Neural progenitor cell (in vitro differentiated cells): ENCODE measurements at regions not wholly inside any gene's neighbourhood (a gene's known extent, or its start where the extent isn't known, plus 50 kb on each side); places are given as distances from the start of the nearest gene placed in this dataset.
"Not testable (repeated sequence)": the region's sequence is repeated elsewhere in the genome, so short reads cannot be mapped to it uniquely, and the experiment has no call there.

Experiments
- DNase-seq: peaks from one replicate; pipeline ENCODE4 v3.0.0-alpha.2; 2016; ENCODE audit warnings: low spot score
- H2AFZ ChIP-seq: fragments of 200-600 bp; sonication (generic); replicated peaks from 2 replicates; pipeline ENCODE4 v1.6.1; 2016; ENCODE audit warnings: antibody characterized with exemption
- H3F3A ChIP-seq: fragments of 200-600 bp; sonication (generic); 2 replicates; pipeline ENCODE4 v1.6.1; 2016; ENCODE audit warnings: antibody characterized with exemption, low read depth
- H3K27ac ChIP-seq: fragments of 200-600 bp; sonication (generic); 2 replicates; pipeline ENCODE4 v1.5.1; 2016; ENCODE audit warnings: mild to moderate bottlenecking
- H3K27me3 ChIP-seq: fragments of 200-600 bp; sonication (generic); 2 replicates; pipeline ENCODE4 v1.6.1; 2016; ENCODE audit warnings: mild to moderate bottlenecking, moderate library complexity
- H3K36me3 ChIP-seq: fragments of 200-600 bp; sonication (generic); 2 replicates; pipeline ENCODE4 v1.5.1; 2016
- H3K4me1 ChIP-seq: fragments of 200-600 bp; sonication (generic); 2 replicates; pipeline ENCODE4 v1.6.1; 2016; ENCODE audit warnings: mixed run types
- H3K4me2 ChIP-seq: fragments of 200-600 bp; sonication (generic); 2 replicates; pipeline ENCODE4 v1.6.1; 2016
- H3K4me3 ChIP-seq: fragments of 200-600 bp; sonication (generic); 2 replicates; pipeline ENCODE4 v1.5.1; 2016
- H3K79me2 ChIP-seq: fragments of 200-600 bp; sonication (generic); 2 replicates; pipeline ENCODE4 v1.6.1; 2016; ENCODE audit warnings: low read depth
- H3K9ac ChIP-seq: fragments of 200-600 bp; sonication (generic); 2 replicates; pipeline ENCODE4 v1.6.1; 2016
- H3K9me3 ChIP-seq: fragments of 200-600 bp; sonication (generic); 2 replicates; pipeline ENCODE4 v1.5.1; 2016; ENCODE audit warnings: low read depth
- H4K20me1 ChIP-seq: fragments of 200-600 bp; sonication (generic); 2 replicates; pipeline ENCODE4 v1.6.1; 2016; ENCODE audit warnings: low read depth
- H3K27ac Mint-ChIP-seq: 3 replicates; pipeline ENCODE4 v1.8.0; 2021; ENCODE audit warnings: mixed read lengths
- H3K27me3 Mint-ChIP-seq: 2 replicates; pipeline ENCODE4 v1.8.0; 2022; ENCODE audit warnings: low read depth, mild to moderate bottlenecking, inconsistent platforms, moderate library complexity, mixed read lengths; ENCODE audit not compliant: insufficient read depth
- H3K36me3 Mint-ChIP-seq: 3 replicates; pipeline ENCODE4 v1.8.0; 2021; ENCODE audit warnings: mixed read lengths
- H3K4me1 Mint-ChIP-seq: 3 replicates; pipeline ENCODE4 v1.8.0; 2021; ENCODE audit warnings: mixed read lengths
- H3K4me3 Mint-ChIP-seq: 3 replicates; pipeline ENCODE4 v1.8.0; 2021; ENCODE audit warnings: mild to moderate bottlenecking, moderate library complexity, mixed read lengths
- H3K9me3 Mint-ChIP-seq: 3 replicates; pipeline ENCODE4 v1.8.0; 2020; ENCODE audit warnings: mixed read lengths
- EZH2 ChIP-seq: fragments of 200-600 bp; sonication (generic); IDR thresholded peaks from 2 replicates; pipeline ENCODE4 v1.6.1; 2017; ENCODE audit warnings: antibody characterized with exemption, mild to moderate bottlenecking, moderate library complexity
- EZH2phosphoT487 ChIP-seq: fragments of 200-600 bp; sonication (generic); IDR thresholded peaks from 2 replicates; pipeline ENCODE4 v1.6.1; 2017; ENCODE audit warnings: antibody characterized with exemption
- TF ChIP-seq, protein P1 (sequence below): fragments of 200-600 bp; sonication (generic); IDR thresholded peaks from 2 replicates; pipeline ENCODE4 v1.5.1; 2017; ENCODE audit warnings: antibody characterized with exemption, mild to moderate bottlenecking

DNA sequence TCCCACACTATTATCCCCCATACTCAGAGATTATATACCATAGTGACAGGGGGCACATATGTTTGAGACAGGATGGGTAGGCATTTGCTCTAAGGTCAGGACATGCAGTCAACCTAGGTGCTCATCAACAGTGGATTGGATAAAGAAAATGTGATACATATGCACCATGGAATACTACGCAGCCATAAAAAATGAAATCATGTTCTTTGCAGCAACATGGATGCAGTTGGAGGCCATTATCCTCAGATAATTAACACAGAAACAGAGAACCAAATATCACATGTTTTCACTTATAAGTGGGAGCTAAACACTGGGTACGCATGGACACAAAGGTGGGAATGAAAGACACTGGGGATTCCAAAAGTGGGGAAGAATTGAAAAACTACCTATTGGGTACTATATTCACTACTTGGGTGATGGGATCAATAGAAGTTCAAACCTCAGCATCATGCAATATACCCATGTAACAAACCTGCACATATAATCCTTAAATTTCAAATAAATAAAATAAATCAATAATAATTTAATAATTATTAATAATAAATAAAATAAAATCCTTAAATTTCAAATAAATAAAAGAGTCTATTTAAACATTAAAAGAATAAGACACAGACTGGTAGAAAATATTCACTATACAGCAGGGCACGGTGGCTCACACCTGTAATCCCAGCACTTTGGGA is 160.1 kb upstream of the CNOT2 start:
- Histone ChIP-seq H3K79me2 (no peaks in the 10 kb centered on the region), H3K4me3 (no peak overlapping the region), H4K20me1 (no peaks in the 10 kb centered on the region), H3K9me3 (no peaks in the 10 kb centered on the region), H3K9ac (no peak overlapping the region), H2AFZ (no peak overlapping the region), H3K4me1 (no peaks in the 10 kb centered on the region), H3K27ac (no peak overlapping the region), H3K4me2 (no peak overlapping the region), H3K36me3 (no peaks in the 10 kb centered on the region), H3F3A (no peaks in the 10 kb centered on the region), H3K27me3 (no peaks in the 10 kb centered on the region)
- Mint-ChIP-seq H3K27me3 (peaks cover 4% of the 10 kb centered on the region), H3K27ac (no peak overlapping the region), H3K36me3 (no peaks in the 10 kb centered on the region), H3K4me1 (no peaks in the 10 kb centered on the region), H3K9me3 (peaks cover 2% of the 10 kb centered on the region), H3K4me3 (no peak overlapping the region)
- DNase-seq, result no peak
- TF ChIP-seq, protein P1, sequence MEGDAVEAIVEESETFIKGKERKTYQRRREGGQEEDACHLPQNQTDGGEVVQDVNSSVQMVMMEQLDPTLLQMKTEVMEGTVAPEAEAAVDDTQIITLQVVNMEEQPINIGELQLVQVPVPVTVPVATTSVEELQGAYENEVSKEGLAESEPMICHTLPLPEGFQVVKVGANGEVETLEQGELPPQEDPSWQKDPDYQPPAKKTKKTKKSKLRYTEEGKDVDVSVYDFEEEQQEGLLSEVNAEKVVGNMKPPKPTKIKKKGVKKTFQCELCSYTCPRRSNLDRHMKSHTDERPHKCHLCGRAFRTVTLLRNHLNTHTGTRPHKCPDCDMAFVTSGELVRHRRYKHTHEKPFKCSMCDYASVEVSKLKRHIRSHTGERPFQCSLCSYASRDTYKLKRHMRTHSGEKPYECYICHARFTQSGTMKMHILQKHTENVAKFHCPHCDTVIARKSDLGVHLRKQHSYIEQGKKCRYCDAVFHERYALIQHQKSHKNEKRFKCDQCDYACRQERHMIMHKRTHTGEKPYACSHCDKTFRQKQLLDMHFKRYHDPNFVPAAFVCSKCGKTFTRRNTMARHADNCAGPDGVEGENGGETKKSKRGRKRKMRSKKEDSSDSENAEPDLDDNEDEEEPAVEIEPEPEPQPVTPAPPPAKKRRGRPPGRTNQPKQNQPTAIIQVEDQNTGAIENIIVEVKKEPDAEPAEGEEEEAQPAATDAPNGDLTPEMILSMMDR, result no peak
- no peak for TF ChIP-seq EZH2phosphoT487
- no peak for TF ChIP-seq EZH2

DNA sequence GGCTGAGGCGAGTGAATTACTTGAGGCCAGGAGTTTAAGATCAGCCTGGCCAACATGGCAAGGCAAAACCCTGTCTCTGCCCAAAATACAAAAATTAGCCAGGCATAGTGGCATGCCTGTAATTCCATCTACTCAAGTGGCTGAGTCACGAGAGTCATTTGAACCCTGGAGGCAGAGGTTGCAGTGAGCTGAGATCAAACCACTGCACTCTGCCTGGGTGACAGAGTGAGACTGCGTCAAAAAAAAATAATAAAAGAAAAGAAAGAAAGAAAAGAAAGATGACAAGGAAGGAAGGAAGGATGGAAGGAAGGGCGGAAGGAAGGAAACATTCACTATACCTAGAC is 159.6 kb upstream of the CNOT2 start:
- Histone ChIP-seq H3K27me3 (no peaks in the 10 kb centered on the region), H2AFZ (no peak overlapping the region), H3K4me1 (no peaks in the 10 kb centered on the region), H3K4me2 (no peak overlapping the region), H3K9ac (no peak overlapping the region), H4K20me1 (no peaks in the 10 kb centered on the region), H3K79me2 (no peaks in the 10 kb centered on the region), H3K4me3 (no peak overlapping the region), H3K9me3 (no peaks in the 10 kb centered on the region), H3K27ac (no peak overlapping the region), H3F3A (no peaks in the 10 kb centered on the region), H3K36me3 (no peaks in the 10 kb centered on the region)
- H3K27ac Mint-ChIP-seq, result no peak overlapping the region
- DNase-seq, result no peak
- no peaks in the 10 kb centered on the region for H3K4me1 Mint-ChIP-seq
- TF ChIP-seq EZH2 (no peak), EZH2phosphoT487 (no peak)
- TF ChIP-seq, protein P1, result no peak
- H3K27me3 Mint-ChIP-seq, result peaks cover 4% of the 10 kb centered on the region
- no peak overlapping the region for H3K4me3 Mint-ChIP-seq
- no peaks in the 10 kb centered on the region for H3K36me3 Mint-ChIP-seq
- H3K9me3 Mint-ChIP-seq, result peaks cover 2% of the 10 kb centered on the region

DNA sequence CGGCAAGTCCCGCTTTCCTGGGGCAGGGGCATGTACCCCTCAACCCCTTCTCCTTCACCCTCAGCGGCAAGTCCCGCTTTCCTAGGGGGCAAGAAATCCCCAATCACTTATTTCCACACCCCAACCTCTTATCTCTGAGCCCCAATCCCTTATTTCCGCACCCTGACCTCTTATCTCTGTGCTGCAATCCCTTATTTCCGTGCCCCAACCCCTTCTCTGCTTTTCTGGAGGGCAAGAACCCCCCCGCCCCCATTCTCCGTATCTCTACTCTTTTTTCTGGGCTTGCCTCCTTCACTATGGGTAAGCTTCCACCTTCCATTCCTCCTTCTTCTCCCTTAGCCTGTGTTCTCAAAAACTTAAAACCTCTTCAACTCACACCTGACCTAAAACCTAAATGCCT is 156.9 kb upstream of the CNOT2 start:
- H3K4me1 ChIP-seq, H3K9me3 Mint-ChIP-seq, H3K36me3 Mint-ChIP-seq, H3K36me3 ChIP-seq, H4K20me1 ChIP-seq, DNase-seq, H3K4me3 ChIP-seq, H3K79me2 ChIP-seq, H3F3A ChIP-seq, H3K9ac ChIP-seq, H3K4me1 Mint-ChIP-seq, H3K27ac Mint-ChIP-seq, H2AFZ ChIP-seq, H3K9me3 ChIP-seq, H3K4me3 Mint-ChIP-seq, H3K27ac ChIP-seq, H3K27me3 ChIP-seq, H3K27me3 Mint-ChIP-seq, H3K4me2 ChIP-seq: not testable (repeated sequence)

DNA sequence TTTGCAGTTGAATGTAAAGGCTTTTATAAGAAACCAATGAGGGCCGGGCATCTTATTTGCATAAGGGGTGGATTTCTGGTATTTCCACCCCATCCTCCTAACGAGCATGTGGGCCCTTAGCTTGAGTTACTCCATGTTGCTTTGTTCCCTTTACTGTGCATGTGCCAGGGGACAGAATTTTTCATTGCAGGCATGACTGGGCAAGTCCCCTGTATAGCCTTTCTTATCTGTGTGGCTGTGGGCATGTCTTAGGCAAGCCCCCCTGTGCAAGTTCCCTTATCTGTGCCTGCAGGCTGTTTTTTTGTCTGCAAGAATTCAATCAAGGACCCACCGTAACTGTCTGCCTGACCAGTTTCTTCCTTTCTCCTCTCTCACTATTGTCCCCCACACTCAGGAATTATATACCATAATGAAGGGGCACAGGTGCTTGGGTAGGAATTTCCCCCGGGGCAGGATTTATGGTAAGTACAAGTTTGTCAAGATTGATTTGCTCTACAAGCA is 152.2 kb upstream of the CNOT2 start:
- H4K20me1 ChIP-seq, result no peaks in the 10 kb centered on the region
- Mint-ChIP-seq H3K4me3 (no peak overlapping the region), H3K27ac (no peak overlapping the region), H3K9me3 (peaks cover 2% of the 10 kb centered on the region), H3K4me1 (peaks cover 14% of the 10 kb centered on the region), H3K27me3 (peaks cover 4% of the 10 kb centered on the region), H3K36me3 (no peaks in the 10 kb centered on the region)
- H3K79me2 ChIP-seq, result no peaks in the 10 kb centered on the region
- H3K4me3 ChIP-seq, result no peak overlapping the region
- peak overlapping the region; percentile 39 for H2AFZ ChIP-seq
- H3K27ac ChIP-seq, result no peak overlapping the region
- H3K9ac ChIP-seq, result no peak overlapping the region
- H3F3A ChIP-seq, result peaks cover 7% of the 10 kb centered on the region
- no peak overlapping the region for H3K4me2 ChIP-seq
- no peaks in the 10 kb centered on the region for H3K9me3 ChIP-seq
- H3K4me1 ChIP-seq, result peaks cover 16% of the 10 kb centered on the region
- H3K27me3 ChIP-seq, result no peaks in the 10 kb centered on the region
- no peaks in the 10 kb centered on the region for H3K36me3 ChIP-seq
- no peak for DNase-seq
- TF ChIP-seq EZH2, result no peak
